SJSA1 (cell line): ENCODE measurements at regions not wholly inside any gene's neighbourhood (a gene's known extent, or its start where the extent isn't known, plus 50 kb on each side); places are given as distances from the start of the nearest gene placed in this dataset.
"Not testable (repeated sequence)": the region's sequence is repeated elsewhere in the genome, so short reads cannot be mapped to it uniquely, and the experiment has no call there.

ENCODE experiments used
- DNase-seq, 2 experiments: peaks; one replicate each; pipeline ENCODE4 v3.0.0-alpha.2; 2015 to 2020; ENCODE audit warnings: low spot score in 2 of 2, low read depth in 1 of 2
- H3K27ac ChIP-seq: fragments of 250-450 bp; sonication (Bioruptor Pico); 2 replicates; pipeline ENCODE4 v1.5.1; 2020; ENCODE audit warnings: mild to moderate bottlenecking, moderate library complexity
- H3K27me3 ChIP-seq: fragments of 250-450 bp; sonication (Bioruptor Pico); replicated peaks from 2 replicates; pipeline ENCODE4 v1.5.1; 2020; ENCODE audit warnings: mild to moderate bottlenecking, moderate library complexity
- H3K36me3 ChIP-seq: fragments of 250-450 bp; sonication (Bioruptor Pico); 2 replicates; pipeline ENCODE4 v1.5.1; 2020; ENCODE audit warnings: mild to moderate bottlenecking
- H3K4me1 ChIP-seq: fragments of 250-450 bp; sonication (Bioruptor Pico); replicated peaks from 2 replicates; pipeline ENCODE4 v1.6.1; 2021; ENCODE audit warnings: mild to moderate bottlenecking
- H3K4me3 ChIP-seq: fragments of 250-450 bp; sonication (Bioruptor Pico); 2 replicates; pipeline ENCODE4 v1.5.1; 2020; ENCODE audit warnings: mild to moderate bottlenecking
- H3K9me3 ChIP-seq: fragments of 250-450 bp; sonication (Bioruptor Pico); replicated peaks from 2 replicates; pipeline ENCODE4 v1.5.1; 2020; ENCODE audit warnings: mild to moderate bottlenecking

GRCh38 chr9:31587146-31587545 lies 797.3 kb upstream of the ACO1 start:
- H3K9me3 ChIP-seq: no peaks in the 10 kb centered on the region
- no peak overlapping the region for H3K4me3 ChIP-seq
- H3K27me3 ChIP-seq: no peaks in the 10 kb centered on the region
- no peak overlapping the region for H3K27ac ChIP-seq
- no peak for DNase-seq
- H3K36me3 ChIP-seq: no peaks in the 10 kb centered on the region
- no peaks in the 10 kb centered on the region for H3K4me1 ChIP-seq

DNA sequence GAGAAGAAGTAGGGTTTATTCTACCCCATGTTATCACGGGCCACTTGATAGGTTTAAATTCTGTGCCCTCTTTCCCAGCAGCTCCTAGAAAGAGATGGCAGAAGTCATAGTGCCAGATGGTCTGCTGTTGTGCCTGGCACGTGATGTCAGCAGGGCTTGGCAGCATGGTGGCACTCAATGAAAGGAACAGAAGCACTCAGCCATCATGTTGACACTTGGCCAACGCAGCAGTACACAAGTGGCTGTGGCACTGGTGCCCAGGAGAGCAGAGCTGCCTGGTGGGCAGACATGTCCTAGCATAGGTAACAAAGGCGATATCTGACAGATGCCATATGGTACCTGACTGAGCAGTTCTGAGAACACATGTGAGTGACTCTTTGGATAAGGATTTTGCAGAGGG lies 796.4 kb upstream of the ACO1 start:
- no peak overlapping the region for H3K4me3 ChIP-seq
- no peaks in the 10 kb centered on the region for H3K36me3 ChIP-seq
- H3K27ac ChIP-seq: no peak overlapping the region
- no peaks in the 10 kb centered on the region for H3K4me1 ChIP-seq
- H3K27me3 ChIP-seq: no peaks in the 10 kb centered on the region
- no peaks in the 10 kb centered on the region for H3K9me3 ChIP-seq
- no peak for DNase-seq

GRCh38 chr9:31588756-31589155 lies 795.7 kb upstream of the ACO1 start:
- no peaks in the 10 kb centered on the region for H3K36me3 ChIP-seq
- no peak for DNase-seq
- H3K27ac ChIP-seq: no peak overlapping the region
- no peaks in the 10 kb centered on the region for H3K27me3 ChIP-seq
- no peak overlapping the region for H3K4me3 ChIP-seq
- no peaks in the 10 kb centered on the region for H3K9me3 ChIP-seq
- H3K4me1 ChIP-seq: no peaks in the 10 kb centered on the region

GRCh38 chr9:31590091-31590490 lies 794.4 kb upstream of the ACO1 start:
- H3K36me3 ChIP-seq: no peaks in the 10 kb centered on the region
- no peaks in the 10 kb centered on the region for H3K27me3 ChIP-seq
- no peaks in the 10 kb centered on the region for H3K4me1 ChIP-seq
- no peak overlapping the region for H3K4me3 ChIP-seq
- no peak overlapping the region for H3K27ac ChIP-seq
- no peaks in the 10 kb centered on the region for H3K9me3 ChIP-seq
- DNase-seq: no peak

GRCh38 chr9:31597086-31597485 lies 787.4 kb upstream of the ACO1 start:
- H3K36me3 ChIP-seq, H3K27ac ChIP-seq, H3K4me1 ChIP-seq, H3K27me3 ChIP-seq, H3K9me3 ChIP-seq, H3K4me3 ChIP-seq, DNase-seq: not testable (repeated sequence)

DNA sequence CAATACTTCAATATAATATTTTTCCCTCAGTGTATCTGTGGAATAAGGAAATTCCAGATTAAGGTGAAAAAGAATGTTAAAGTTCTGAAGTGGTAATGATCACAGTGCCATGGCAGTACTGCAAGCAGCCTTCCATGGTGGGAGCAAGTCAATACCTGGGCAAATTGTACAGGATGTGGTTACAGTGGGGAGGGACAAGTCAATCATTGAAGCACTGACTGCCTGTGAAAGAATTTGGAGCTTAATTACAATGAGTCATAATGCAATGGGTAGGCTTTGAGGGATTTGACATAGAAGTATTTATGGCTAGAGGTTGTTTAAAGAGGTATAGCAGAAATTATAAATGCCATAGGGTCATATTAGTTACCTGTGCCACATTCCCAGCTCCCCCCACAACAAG lies 786.5 kb upstream of the ACO1 start:
- DNase-seq: no peak
- H3K36me3 ChIP-seq: no peaks in the 10 kb centered on the region
- H3K27me3 ChIP-seq: no peaks in the 10 kb centered on the region
- no peaks in the 10 kb centered on the region for H3K4me1 ChIP-seq
- no peaks in the 10 kb centered on the region for H3K9me3 ChIP-seq
- no peak overlapping the region for H3K4me3 ChIP-seq
- no peak overlapping the region for H3K27ac ChIP-seq

- Histone ChIP-seq H3K27me3 (no peaks in the 10 kb centered on the region), H3K4me3 (no peak overlapping the region), H3K36me3 (no peaks in the 10 kb centered on the region), H3K4me1 (no peaks in the 10 kb centered on the region), H3K9me3 (no peaks in the 10 kb centered on the region), H3K27ac (no peak overlapping the region)
- no peak for DNase-seq
These were observed 782.8 kb upstream of the ACO1 start for GRCh38 chr9:31601666-31602065.

DNA sequence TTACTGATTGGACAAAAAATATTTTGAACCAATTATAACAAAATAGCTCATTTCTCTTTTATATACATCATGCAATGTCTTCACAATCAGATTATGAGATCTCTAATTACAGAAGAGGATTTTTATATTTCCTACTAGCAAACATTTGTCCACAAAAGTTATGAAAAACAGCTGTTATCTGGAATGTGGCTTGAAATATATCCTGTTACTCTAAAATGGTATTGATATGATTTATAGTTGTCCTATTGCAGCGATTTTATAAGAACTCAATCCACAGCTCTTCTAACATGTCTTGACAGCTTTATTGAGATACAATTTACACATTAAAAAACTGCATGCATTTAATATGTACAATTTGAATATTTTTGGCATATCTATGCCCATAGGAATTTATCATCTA lies 779.9 kb upstream of the ACO1 start:
- Histone ChIP-seq H3K4me3 (no peak overlapping the region), H3K36me3 (no peaks in the 10 kb centered on the region), H3K4me1 (no peaks in the 10 kb centered on the region), H3K9me3 (no peaks in the 10 kb centered on the region), H3K27ac (no peak overlapping the region), H3K27me3 (no peaks in the 10 kb centered on the region)
- DNase-seq: no peak

DNA sequence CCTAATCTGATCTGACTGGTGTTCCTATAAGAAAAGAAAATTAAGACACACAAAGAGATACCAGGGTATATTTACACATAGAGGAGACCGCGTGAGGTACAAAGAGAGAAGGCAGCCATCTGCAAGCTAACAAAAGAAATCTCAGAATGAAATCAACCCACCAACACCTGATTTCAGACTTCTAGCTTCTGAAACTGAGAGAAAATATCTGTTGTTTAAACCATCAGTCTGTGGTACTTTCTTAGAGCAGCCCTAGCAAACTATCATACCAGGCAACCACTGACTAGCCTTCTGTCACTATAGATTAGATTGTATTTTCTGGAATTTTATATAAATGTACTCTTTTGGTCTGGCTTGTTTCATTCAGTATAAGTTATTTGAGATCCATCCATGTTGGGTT lies 779.3 kb upstream of the ACO1 start:
- no peaks in the 10 kb centered on the region for H3K36me3 ChIP-seq
- H3K27me3 ChIP-seq: no peaks in the 10 kb centered on the region
- no peaks in the 10 kb centered on the region for H3K9me3 ChIP-seq
- no peak overlapping the region for H3K27ac ChIP-seq
- H3K4me1 ChIP-seq: no peaks in the 10 kb centered on the region
- H3K4me3 ChIP-seq: no peak overlapping the region
- DNase-seq: no peak

DNA sequence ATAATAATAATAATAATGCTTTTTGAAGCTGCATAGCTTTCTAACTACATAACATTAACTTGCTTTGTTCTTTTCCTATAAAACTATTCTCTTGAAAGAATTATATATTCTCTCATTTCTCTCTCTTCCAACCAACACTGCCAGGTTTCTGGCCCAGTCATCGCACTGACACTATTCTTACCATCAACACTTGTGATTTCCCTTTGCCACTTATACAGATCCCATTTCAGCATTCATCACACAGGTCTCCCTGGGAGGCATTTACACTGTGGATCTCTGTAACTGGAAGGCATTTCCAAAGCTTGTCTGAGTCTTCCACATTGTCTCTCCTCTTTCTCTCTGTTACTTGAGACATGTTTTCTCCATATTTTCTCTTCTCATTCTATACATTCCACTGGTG lies 777.8 kb upstream of the ACO1 start:
- H3K4me3 ChIP-seq: no peak overlapping the region
- H3K27ac ChIP-seq: no peak overlapping the region
- no peaks in the 10 kb centered on the region for H3K4me1 ChIP-seq
- DNase-seq: no peak
- H3K27me3 ChIP-seq: no peaks in the 10 kb centered on the region
- H3K36me3 ChIP-seq: no peaks in the 10 kb centered on the region
- no peaks in the 10 kb centered on the region for H3K9me3 ChIP-seq

- H3K27ac ChIP-seq: no peak overlapping the region
- no peaks in the 10 kb centered on the region for H3K27me3 ChIP-seq
- H3K4me3 ChIP-seq: no peak overlapping the region
- H3K9me3 ChIP-seq: no peaks in the 10 kb centered on the region
- no peaks in the 10 kb centered on the region for H3K4me1 ChIP-seq
- DNase-seq: no peak
- H3K36me3 ChIP-seq: no peaks in the 10 kb centered on the region
These were observed 776.0 kb upstream of the ACO1 start for GRCh38 chr9:31608416-31608815.

DNA sequence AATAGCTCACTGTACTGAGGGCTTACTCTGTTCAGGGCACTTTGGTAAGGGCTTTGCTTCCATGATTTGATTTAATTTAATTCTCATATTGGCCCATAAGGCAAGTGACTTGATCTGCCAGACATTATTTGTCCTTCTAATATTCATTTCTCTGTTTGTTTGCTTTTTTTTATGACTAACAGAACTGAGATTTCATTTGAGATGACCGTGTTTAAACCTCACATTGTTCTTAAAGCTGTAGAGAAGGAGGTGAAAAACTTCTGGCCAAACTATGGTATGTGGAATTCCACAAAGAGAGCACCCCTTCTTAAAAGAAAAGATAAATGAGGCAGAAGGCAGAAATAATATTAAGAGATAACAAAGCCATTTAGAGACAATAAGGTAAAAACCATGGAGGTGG lies 775.6 kb upstream of the ACO1 start:
- no peaks in the 10 kb centered on the region for H3K27me3 ChIP-seq
- H3K27ac ChIP-seq: no peak overlapping the region
- no peaks in the 10 kb centered on the region for H3K36me3 ChIP-seq
- H3K9me3 ChIP-seq: no peaks in the 10 kb centered on the region
- no peak for DNase-seq
- no peaks in the 10 kb centered on the region for H3K4me1 ChIP-seq
- no peak overlapping the region for H3K4me3 ChIP-seq

DNA sequence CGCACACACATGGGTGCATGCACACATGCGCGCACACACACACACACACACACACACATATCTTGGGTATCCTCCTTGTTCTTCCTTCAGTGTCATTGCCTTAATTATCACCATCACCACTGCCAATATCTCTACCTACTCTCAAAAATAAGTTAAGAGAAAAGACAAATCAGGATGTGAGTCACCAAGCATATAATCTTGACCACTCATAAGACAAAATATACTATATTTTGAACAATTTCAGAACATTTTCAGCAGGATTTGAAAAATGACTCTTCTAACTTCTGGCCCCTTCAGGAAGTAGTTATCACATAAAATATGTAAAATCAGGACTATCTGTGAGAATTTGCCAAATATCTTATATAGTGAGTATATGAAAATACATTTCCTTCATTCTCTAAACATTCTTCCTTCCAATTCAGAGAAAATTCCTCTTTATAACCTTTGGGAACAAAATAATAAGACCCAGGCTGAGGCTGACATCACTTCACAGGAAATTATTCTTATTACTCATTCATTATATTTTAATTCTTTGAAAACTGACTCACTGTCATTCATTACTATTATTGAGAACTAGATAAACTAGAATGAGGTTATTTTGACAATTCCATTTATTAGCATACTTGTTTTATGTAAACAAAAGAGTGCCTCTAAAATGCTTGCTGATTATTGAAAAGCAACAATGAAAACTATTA lies 772.0 kb upstream of the ACO1 start:
- no peak overlapping the region for H3K4me3 ChIP-seq
- no peak for DNase-seq
- no peak overlapping the region for H3K27ac ChIP-seq
- H3K27me3 ChIP-seq: no peaks in the 10 kb centered on the region
- no peaks in the 10 kb centered on the region for H3K36me3 ChIP-seq
- H3K4me1 ChIP-seq: no peaks in the 10 kb centered on the region
- H3K9me3 ChIP-seq: no peaks in the 10 kb centered on the region

DNA sequence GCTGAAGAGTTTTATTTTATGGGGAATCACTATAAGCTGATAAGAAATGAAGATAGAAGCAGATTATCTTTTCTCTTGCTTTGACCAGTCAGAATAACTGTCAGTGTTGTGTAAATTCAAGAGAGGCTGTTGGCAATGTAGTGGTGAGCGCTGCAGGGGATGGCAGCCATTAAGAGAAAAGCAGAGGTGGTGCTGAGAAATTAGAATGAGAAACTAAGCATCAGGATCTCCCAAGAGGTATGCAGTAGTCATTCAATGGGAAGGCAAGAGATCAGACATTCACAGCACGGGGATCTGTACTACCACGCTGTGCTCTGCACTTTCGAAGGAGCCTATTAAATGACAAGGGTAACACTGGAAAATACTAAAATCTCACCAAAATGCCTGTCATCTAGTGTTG lies 768.5 kb upstream of the ACO1 start:
- no peaks in the 10 kb centered on the region for H3K27me3 ChIP-seq
- DNase-seq: no peak
- no peak overlapping the region for H3K27ac ChIP-seq
- no peaks in the 10 kb centered on the region for H3K36me3 ChIP-seq
- no peak overlapping the region for H3K4me3 ChIP-seq
- H3K9me3 ChIP-seq: no peaks in the 10 kb centered on the region
- H3K4me1 ChIP-seq: no peaks in the 10 kb centered on the region

DNA sequence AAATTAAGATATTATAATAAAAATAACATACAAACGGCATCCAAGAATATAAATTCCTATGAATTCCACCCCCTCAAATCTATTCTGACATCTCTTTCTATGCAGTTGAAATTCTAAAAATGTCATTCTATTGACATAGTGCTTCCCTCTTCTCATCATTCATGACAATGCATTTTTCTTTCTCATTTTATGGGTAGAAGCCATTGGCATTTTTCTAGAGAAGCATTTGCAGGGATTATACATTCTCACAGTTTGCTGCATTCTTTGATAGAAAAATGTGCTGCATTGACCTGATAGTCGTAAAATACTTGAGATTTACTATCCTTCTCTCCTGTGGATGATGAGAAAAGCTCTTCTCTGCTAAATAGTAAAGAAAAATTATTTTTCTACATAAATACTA lies 760.9 kb upstream of the ACO1 start:
- Histone ChIP-seq H3K4me3 (no peak overlapping the region), H3K4me1 (no peaks in the 10 kb centered on the region), H3K36me3 (no peaks in the 10 kb centered on the region)

More for the DNA sequence above, 760.9 kb upstream of the ACO1 start:
- H3K27ac ChIP-seq: no peak overlapping the region
- no peak for DNase-seq
- H3K27me3 ChIP-seq: no peaks in the 10 kb centered on the region
- no peaks in the 10 kb centered on the region for H3K9me3 ChIP-seq
